Limb (tissue), 2 donors: ENCODE measurements at regions not wholly inside any gene's neighbourhood (a gene's known extent, or its start where the extent isn't known, plus 50 kb on each side); places are given as distances from the start of the nearest gene placed in this dataset.
"Not testable (repeated sequence)": the region's sequence is repeated elsewhere in the genome, so short reads cannot be mapped to it uniquely, and the experiment has no call there.

Source experiments
- DNase-seq, 2 donors: peaks; one replicate each; pipeline ENCODE4 v3.0.0-alpha.2; 2016; ENCODE audit errors: extremely low spot score in 2 of 2

DNA sequence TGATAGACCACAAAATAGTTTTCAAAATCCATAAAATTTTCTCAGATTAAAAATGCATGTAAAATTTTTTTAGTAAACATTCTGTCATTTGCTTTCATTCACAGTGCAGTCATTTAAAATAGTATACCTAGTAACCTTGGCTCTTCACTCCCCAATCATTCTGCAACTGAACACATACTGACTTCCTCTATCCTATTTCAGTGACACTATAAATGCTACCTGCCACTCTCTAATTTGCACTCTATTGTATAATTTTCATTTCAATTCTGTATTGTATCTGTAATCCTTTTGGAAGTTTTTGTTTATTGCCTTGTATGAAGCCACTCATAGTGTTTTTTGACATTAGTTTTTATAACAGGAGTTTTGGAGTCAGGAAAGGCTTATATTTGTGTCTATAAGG lies 1029.1 kb upstream of the NCAM2 start:
- DNase-seq, result no peak

DNA sequence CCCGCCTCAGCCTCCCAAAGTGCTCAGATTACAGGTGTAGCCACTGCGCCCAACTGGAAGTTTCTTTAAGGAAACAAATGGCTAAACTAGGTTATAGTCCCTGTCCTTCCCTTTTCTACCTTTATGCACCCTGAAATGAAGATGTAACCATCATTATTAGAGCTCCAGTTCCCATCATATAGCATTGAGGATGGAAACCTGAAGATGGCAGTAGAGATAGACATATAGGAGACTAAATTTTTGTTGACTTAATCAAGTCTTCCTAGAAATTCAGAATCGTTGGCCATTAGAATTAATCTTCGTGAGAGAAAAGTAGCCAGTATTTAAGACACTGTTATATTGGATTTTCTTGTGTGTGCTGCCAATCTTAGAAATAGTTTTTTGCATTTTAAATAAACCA lies 1016.3 kb upstream of the NCAM2 start:
- DNase-seq, result no peak

DNA sequence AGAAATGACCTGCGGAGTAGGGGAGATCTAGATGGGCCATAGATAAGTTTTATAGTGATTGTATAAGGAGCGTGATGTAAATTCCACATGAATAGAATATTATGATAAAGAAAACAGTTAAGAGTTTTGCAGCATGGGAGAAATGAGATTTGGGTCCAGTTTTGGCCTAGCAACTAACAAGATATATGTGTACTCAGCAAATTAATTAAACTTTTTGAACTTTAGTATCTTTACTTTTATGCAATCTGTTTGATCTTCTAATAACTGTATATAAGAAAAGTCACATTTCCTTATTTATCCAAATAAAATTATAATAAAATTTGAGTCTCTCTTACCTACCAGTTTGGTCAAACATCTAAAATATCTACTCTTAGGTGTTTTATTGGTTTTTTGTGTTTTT lies 1011.8 kb upstream of the NCAM2 start:
- no peak for DNase-seq

DNA sequence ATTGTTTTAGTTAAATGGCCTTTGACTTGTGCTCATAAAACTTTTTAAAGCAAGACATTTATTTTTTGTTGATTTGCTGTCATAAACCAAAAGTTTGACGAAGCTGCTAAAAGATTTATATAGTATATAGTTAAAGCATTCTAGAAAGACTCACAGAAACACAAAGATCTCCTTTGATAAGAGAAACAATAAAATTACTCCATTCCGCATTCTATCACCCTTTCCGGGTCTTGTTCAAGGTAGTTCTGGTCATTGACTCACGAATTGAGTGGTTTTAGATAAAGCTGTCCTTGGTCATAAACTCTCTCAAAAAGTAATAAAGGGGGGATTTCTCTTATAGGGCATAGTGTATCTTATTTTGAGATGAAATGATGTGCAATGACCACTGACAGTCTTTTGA lies 1010.5 kb upstream of the NCAM2 start:
- DNase-seq, result no peak

DNA sequence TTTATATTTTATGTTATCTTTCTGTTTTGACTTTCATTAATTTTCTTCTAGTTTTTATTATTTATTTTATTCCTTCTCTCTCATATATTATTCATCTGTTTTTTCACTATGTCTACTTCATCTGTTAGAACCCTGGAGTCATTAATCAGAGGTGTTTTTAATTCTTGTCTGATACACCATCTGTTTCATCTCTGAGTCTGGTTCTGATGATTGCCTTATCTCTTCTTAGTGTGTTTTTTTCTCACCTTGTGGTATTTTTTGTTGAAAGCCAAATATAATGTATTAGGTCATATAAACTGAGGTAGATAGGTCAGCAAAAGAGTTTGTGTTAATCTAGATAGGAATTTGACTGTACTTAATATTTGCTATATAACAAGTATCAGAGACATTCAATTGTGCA lies 1005.7 kb upstream of the NCAM2 start:
- DNase-seq, result no peak

DNA sequence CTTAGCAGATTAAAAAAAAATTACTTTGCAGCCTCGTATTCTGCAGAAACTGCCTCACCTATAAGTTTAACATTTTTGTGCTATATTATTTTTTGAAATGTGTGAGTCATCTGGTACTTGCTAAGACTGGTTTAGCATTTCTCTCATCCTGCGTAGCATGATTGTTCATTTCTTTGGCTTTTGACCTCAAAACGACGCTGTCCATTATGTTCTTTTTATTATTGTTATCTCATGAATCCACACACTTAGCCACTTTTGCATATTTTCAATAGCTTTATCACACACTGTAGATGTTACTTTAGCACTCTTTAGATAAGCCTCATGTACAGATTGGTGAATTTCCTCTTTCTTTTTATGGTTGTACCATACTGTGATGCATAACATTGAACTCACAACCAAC lies 1004.9 kb upstream of the NCAM2 start:
- DNase-seq, result no peak

DNA sequence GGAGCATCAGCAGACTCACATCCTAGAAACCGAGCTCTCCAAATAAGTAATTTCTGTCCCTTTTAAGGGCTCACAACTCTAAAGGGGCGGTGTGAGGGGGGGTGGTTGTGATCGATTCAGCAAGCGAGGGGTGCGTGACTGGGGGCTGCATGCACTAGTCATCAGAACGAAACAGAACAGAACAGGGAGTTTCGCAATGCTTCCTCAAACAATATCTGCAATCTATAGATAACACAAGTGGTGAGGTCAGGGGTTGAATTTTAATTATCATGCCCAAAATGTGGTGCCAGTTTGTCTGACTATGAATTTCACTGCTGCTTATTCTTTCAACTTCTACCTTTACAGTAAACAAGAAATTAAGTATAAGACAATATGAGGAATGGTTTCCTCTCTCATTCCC lies 1003.0 kb upstream of the NCAM2 start:
- no peak for DNase-seq

DNA sequence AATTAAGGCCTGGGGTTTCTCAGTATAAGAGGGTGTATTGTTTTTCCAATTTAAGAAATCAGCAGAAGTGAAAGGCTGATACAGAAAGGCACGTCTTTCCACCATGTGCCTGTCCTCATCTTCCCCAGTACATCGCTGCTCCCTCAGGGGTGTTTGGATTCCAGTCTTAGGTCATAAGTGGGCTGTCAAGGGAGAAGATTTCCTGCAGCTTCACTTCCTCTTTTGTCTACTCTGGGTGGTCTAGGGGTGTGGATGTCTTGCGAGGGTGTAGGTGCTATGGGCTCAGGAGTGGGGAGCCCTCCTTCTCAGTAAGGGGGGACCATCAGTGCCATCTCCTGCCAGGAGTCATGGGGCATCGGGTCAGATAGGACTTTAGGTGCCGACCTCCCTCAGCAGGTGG lies 999.8 kb upstream of the NCAM2 start:
- DNase-seq, result no peak

DNA sequence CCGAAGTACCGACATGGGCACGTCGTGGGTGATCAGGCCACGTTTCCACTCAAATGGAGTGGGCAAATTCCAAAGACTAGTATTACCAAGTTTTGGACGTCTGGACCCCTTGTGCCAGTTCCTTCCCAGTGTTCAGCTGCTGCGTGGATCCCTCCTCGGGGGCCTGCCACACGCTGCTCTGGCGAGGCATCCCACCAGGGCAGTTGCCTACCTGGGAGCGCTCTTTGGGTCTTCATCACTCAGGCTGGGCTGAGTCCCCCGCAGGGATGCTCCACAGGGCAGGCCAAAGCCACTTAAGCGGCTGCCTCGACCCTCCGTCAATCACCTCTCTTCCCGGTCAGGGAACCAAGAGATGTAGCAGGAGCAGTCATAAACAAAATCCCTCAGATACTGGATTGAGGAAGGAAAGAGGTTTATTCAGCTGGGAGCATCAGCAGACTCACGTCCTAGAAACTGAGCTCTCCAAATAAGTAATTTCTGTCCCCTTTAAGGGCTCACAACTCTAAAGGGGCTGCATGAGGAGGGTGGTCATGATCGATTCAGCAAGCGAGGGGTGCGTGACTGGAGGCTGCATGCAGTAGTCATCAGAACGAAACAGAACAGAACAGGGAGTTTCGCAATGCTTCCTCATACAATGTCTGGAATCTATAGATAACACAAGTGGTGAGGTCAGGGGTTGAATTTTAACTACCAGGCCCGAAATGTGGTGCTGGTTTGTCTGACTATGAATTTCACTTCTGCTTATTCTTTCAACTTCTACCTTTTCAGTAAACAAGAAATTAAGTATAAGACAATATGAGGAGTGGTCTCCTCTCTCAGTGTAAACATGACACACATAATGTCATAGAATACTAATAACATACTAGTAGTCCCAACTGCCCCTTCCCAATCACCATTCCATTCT lies 998.6 kb upstream of the NCAM2 start:
- no peak for DNase-seq

DNA sequence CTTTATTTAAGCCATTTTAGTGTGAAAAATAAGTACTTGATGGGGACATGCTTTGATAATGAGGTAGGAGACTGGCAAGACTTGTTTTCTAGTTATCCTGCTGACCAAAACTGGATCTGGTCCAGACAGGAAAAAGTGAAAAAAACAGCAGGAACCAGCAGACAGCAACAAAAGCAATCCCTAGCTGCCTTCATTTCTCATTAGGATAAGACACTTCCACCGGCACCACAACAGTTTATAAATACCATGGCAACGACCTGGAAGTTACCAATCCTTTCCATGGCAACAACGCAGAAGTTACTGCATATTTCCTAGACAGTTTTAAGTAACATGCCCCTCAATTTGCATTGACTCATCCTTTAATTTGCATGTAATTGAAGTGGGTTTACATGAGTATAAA lies 993.8 kb upstream of the NCAM2 start:
- DNase-seq, result no peak

DNA sequence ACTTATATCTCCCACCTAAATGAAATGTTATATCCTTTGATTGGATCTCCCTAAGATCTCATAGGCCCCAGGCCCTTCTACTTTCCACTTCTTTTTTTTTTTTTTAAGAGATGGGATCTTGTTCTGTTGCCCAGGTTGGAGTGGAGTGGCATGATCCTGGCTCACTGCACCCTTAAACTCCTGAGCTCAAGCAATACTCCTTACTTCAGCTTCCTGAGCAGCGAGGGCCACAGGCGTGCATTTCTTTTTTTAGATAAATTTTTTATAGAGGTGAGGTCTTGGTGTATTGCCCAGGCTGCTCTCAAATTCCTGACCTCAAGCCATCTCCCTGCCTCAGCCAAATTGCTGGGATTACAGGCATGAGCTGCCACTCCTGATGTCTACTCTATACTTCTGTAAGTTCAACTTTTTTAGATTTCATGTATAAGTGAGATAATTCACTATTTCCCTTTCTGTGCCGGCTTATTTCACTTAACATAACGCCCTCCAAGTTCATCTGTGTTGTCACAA lies 987.5 kb upstream of the NCAM2 start:
- no peak for DNase-seq

DNA sequence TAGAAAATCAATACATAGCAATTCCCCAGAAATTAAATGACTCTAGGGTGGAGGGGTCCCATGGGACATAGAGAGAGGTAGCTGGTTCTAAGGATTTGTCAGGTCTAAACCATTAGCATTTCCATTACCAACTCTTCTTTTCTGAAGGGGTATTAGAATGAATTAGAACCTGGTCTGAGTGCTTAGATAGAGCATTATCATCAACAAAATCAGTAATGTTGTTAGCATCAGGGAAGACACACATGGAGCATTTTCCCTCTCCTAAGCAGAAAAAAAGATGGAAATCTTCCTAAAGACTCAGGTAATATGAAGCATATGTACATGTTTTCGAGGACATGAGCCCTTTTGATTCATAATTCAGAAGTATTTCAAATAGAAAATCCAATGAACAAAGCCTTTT lies 984.4 kb upstream of the NCAM2 start:
- DNase-seq, result no peak

DNA sequence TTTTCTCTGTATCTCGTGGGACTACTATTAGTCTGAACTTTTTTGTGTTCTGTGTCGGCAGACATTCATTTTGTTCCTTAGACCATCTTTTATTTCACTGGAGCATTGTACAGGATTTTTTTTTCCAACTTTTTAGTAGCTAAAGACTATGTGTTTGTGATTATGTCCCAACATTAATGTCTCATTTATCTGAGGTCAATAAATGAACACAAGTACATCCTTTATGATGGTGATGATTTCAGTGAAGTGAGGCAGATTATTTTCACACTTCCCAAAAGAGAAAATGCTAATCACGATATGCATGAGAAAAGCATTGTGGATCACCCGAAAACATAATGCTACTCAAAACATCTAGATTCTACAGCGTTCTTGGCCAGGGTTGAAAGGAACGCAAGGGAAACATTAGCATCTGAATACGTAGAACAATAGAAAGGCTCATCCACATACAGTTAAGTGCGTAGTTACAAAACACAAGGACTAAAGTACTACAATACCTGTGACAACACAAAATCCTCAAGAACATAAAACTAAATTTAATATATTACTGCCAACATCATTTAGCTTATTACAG lies 981.7 kb upstream of the NCAM2 start:
- no peak for DNase-seq

DNA sequence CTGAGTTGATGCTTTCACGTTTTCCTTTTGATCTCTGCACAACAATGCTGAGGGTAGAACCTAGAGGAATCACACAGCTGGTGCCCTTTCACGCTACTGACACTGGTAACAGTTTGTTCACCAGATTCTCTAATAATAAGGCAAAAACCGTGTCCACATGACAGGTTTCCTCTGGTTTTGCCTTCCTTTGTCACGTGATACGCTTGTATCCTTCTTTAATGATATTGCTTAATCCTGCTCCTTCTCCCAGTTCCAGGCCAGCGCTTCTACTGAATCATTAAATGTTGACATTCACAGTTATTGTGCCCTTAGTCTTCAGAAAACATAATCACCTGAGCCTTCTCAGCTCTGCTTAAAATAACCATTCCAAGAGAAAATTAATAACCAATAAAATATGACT lies 978.2 kb upstream of the NCAM2 start:
- DNase-seq, result no peak

DNA sequence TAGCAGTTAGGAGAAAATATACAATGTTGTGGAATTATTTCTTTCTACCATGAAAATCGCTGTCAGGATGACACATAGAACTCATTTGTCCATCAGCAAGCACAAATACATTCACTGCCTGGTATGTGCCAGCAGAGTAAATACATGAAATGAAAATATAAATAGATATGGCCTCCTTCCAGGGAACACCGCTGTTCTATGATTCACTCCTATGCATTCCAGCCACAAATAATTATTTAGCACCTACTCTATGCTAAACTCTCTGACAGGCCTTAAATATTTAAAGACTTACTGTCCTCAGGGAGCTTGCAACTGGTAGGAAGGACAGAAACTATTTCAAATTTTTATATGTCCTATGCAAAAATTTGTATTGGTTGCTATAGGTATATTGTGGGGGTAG lies 975.0 kb upstream of the NCAM2 start:
- no peak for DNase-seq

DNA sequence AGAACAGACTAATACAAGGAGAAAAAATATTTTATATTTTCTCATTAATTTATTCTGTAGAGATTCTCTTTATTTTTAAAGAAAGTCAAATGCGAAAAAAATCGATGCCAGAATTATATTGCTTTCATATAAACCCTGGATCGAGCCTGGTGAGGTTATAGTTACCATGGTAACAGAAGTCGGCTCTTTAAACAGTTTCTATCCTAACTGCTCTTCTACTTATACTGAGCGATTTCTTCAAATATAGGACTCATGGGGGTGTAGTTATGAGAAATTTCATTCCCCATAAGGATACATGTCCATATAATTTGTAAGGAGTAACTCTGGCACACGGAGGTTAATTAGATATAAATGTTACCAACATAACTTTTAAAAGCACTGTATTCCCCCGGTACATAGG lies 973.5 kb upstream of the NCAM2 start:
- no peak for DNase-seq

DNA sequence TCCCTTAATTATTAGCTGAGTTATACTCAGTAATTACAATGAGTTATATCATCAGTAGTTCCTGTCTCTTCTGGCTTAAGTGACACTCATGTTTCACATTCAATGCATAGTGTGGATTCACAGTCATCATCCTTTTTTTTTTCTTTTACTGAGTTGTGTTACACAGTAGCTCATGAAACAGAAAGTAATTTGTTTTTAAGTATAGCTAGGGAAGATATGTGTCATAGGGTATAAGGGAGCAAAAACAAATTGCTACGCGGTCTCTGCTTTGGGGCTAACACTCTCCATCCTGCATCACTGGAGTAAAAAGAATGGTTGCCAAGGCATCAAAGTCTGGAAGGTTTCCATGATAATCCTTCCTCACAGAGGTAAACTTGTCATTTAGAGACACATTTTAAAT lies 971.7 kb upstream of the NCAM2 start:
- no peak for DNase-seq

DNA sequence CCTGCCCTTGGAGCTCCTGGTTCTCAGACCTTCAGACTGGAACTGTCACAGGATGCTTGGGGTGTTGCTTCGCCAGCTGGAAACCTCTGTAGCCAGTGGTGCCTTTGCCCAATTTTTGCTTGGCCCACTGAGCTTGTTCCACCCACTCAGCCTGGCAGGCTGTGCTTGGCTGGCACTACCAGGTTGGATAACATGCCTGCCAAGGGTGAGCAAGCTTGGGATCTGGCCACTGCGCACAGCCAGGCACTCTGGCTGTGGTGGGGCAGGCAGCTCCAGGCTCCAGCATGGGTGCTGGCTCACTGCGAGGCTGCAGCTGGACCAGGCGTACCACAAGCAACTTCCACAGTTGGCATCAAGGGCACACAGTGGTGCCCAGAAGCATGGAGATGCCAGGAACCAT lies 967.8 kb upstream of the NCAM2 start:
- DNase-seq, result no peak

DNA sequence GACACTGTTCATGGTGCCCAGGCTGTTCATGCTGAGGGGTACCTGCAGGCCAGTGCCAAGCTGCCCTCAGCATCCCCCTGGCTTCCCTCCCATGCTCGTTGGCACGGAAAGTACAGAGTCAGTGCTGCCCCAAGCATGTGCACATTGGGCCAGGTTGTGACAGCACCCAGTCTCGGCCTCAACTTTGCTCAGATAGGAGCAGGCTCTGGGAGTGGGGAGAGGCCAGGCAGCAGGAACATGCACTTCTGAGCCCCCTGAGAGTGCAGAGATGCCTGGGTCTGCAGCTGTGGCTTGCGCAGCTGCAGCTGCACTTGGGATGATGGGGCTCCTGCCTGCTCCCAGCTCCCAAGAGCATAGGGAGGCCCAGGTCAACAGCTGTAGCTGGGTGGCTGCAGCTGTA lies 966.4 kb upstream of the NCAM2 start:
- no peak for DNase-seq

DNA sequence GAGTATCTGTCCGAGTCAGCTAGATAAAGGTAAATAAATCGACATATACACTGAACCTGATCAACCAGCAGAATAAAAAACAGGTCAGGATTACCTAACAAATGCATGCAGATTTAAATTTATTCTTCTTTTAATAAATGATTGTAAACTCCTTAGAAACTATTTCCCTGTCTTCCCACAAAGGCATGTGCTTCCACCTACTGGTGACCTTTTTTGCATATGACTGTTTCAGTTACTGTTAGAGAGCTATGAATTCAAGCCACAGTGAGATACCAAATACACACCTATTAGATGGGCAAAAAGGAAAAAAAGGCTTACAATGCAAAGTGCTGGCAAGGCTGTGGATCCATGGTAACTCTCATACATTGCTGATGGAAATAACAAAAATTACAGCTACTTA lies 957.4 kb upstream of the NCAM2 start:
- DNase-seq, result peak in 1 of 2 donors; percentile 7

DNA sequence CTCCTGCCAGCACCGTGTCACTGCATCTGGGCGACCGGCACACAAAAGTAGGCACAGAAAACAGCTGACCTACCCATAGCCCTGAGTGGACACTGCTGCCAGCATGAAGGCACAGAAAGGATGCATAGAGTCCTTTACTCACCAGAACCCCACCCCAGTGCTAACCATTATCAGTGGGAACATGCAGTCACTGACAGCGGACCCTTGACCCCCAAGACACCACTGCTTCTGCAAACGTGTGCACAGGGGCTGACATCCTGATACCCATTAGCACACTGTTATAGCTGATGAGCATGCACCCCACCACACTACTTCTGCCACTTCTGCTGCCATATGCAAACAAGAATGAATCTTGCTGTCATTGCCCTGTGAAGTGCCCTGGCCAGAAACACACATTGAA lies 953.0 kb upstream of the NCAM2 start:
- DNase-seq, result no peak

DNA sequence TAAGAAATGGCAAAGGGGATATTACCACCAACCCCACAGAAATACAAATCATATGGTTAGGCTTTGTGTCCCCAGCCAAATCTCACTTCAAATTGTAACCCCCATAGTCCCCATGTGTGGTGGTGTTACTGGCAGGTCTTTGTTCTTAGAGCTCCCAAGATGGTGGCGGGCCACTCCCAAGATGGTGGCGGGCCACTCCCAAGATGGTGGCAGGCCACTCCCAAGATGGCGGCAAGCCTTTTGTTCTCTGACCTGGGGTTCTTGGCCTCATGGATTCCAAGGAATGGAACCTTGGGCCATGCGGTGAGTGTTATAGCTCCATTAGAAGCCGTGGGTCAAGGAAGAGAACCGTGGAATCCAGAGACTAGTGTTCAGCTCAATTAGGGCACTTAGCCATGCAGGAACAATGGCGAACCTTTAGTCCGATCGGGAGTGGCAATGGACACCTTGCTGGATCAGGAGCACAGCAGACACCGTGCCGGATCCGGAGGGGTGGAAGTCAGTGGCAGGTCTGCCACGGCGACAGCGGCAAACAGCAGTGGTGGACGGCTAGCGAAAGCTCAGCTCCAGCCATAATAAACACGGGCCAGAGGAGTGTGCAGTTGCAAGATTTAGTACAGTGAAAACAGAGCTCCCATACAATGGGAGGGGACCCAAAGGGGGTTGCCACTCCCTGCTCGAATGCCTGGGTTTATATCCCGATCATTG lies 949.9 kb upstream of the NCAM2 start:
- DNase-seq, result not testable (repeated sequence)

DNA sequence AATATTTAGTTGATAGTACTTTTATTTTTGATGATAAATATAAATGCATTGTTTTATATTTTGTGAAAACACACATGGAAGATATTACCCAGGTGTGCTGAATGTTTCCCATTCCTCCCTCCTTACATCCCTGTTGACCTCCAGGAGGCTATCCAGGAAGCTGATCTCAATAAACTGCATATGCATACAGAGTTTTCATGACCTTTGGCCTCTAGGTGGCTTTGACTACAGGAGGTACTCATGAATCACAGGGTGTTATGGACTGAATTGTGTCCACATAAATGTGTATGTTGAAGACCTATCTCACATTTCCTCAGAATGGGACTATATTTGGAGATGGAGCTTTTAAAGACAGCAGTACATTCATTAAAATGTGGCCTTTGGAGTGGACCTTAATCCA lies 914.9 kb upstream of the NCAM2 start:
- no peak for DNase-seq
